ENCODE measurements at regions not wholly inside any gene's neighbourhood (a gene's known extent, or its start where the extent isn't known, plus 50 kb on each side); places are given as distances from the start of the nearest gene placed in this dataset.
A peak's percentile ranks its signal among the peaks of the same experiment; 100 is the strongest.

GRCh38 chr17:55617441-55617840 lies 105.2 kb downstream of the TMEM100 start:
- no peak for DNase-seq (ENCODE audit: low spot score in 2 of 2)
- Histone ChIP-seq H3K9me3 (no peaks in the 10 kb centered on the region), H3K27me3 (no peaks in the 10 kb centered on the region), H3K4me1 (peaks cover 0 to 7% (median 0%) of the 10 kb centered on the region in 4 donors), H3K4me3 (no peak overlapping the region), H3K27ac (no peak overlapping the region), H3K36me3 (no peaks in the 10 kb centered on the region)
- TF ChIP-seq CTCF (IDR thresholded peaks at IDR 0.05): no peak
- TF ChIP-seq POLR2A (IDR thresholded peaks at IDR 0.05): no peak
- TF ChIP-seq EP300 (IDR thresholded peaks at IDR 0.05): no peak
- WGBS, 2 donors: 86 to 90% methylated on average over 5 of the region's 5 CpGs

- H3K27me3 ChIP-seq: no peaks in the 10 kb centered on the region
- DNase-seq (ENCODE audit: low spot score in 2 of 2): no peak
- TF ChIP-seq CTCF (IDR thresholded peaks at IDR 0.05) (no peak), POLR2A (IDR thresholded peaks at IDR 0.05) (no peak), EP300 (IDR thresholded peaks at IDR 0.05) (no peak)
- H3K9me3 ChIP-seq: no peaks in the 10 kb centered on the region
- H3K4me3 ChIP-seq: no peak overlapping the region
- H3K36me3 ChIP-seq: no peaks in the 10 kb centered on the region
- H3K27ac ChIP-seq: no peak overlapping the region
- WGBS, 2 donors: 86 to 96% methylated on average over 2 of the region's 2 CpGs
- peaks cover 0 to 22% (median 0%) of the 10 kb centered on the region in 4 donors for H3K4me1 ChIP-seq
Observed at GRCh38 chr17:55614061-55614460, 102.8 kb upstream of the SMIM36 start.

DNA sequence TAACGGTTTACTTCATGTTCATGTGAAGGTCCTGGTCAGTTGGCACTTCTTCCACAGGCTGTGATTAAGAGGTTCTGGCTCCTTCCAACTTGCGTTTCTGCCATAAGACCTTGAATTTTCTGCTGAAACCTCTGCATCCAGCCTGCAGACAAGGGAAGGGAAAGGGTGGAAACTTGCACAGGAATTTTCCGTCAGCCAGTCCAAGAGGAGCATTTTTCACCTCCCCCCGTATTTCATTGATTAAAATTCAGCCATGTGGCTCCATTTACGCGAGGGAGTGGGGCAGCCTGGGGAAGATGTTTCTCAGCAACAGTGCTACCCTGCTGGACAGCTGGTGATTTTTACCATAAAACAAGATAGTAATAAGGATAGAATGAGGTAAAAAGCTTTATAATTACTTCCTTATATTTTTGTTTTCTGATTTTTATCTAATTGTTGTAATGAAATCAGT lies 101.5 kb upstream of the SMIM36 start:
- Histone ChIP-seq H3K4me3 (no peak overlapping the region), H3K36me3 (no peaks in the 10 kb centered on the region), H3K9me3 (no peaks in the 10 kb centered on the region), H3K4me1 (peaks cover 0 to 30% (median 0%) of the 10 kb centered on the region in 4 donors), H3K27ac (no peak overlapping the region), H3K27me3 (no peaks in the 10 kb centered on the region)
- TF ChIP-seq EP300 (IDR thresholded peaks at IDR 0.05) (no peak), CTCF (IDR thresholded peaks at IDR 0.05) (no peak), POLR2A (IDR thresholded peaks at IDR 0.05) (no peak)
- DNase-seq (ENCODE audit: low spot score in 2 of 2): no peak
- 45 to 46% methylated on average over 6 of the region's 6 CpGs for WGBS, 2 donors

GRCh38 chr17:55607731-55608341 lies 96.6 kb upstream of the SMIM36 start:
- Histone ChIP-seq H3K4me1 (peaks cover 0 to 27% (median 0%) of the 10 kb centered on the region in 4 donors), H3K4me3 (no peak overlapping the region), H3K27ac (peak overlapping the region in 2 of 4 donors; percentile 26 to 58), H3K27me3 (no peaks in the 10 kb centered on the region), H3K9me3 (no peaks in the 10 kb centered on the region), H3K36me3 (no peaks in the 10 kb centered on the region)
- DNase-seq (ENCODE audit: low spot score in 2 of 2): peak; percentile 30 to 40
- TF ChIP-seq EP300 (IDR thresholded peaks at IDR 0.05) (no peak), CTCF (IDR thresholded peaks at IDR 0.05) (no peak), POLR2A (IDR thresholded peaks at IDR 0.05) (no peak)
- WGBS, 2 donors: 36 to 40% methylated on average over 2 of the region's 2 CpGs

GRCh38 chr17:55606488-55606815 lies 95.2 kb upstream of the SMIM36 start:
- WGBS, 2 donors: 82 to 85% methylated on average over 1 of the region's 1 CpG
- peaks cover 0 to 22% (median 0%) of the 10 kb centered on the region in 4 donors for H3K4me1 ChIP-seq

More at GRCh38 chr17:55606488-55606815, 95.2 kb upstream of the SMIM36 start:
- H3K27me3 ChIP-seq: no peaks in the 10 kb centered on the region
- no peaks in the 10 kb centered on the region for H3K36me3 ChIP-seq
- H3K27ac ChIP-seq: no peak overlapping the region
- peaks cover 0 to 6% (median 0%) of the 10 kb centered on the region in 4 donors for H3K9me3 ChIP-seq
- TF ChIP-seq POLR2A (IDR thresholded peaks at IDR 0.05) (no peak), CTCF (IDR thresholded peaks at IDR 0.05) (no peak), EP300 (IDR thresholded peaks at IDR 0.05) (no peak)
- no peak overlapping the region for H3K4me3 ChIP-seq
- DNase-seq (ENCODE audit: low spot score in 2 of 2): no peak
